ENCODE measurements at regions not wholly inside any gene's neighbourhood (a gene's known extent, or its start where the extent isn't known, plus 50 kb on each side); places are given as distances from the start of the nearest gene placed in this dataset.

- Mint-ChIP-seq H3K4me3 (no peak overlapping the region), H3K36me3 (ENCODE audit: insufficient read depth in 2 of 2) (no peaks in the 10 kb centered on the region), H3K27ac (no peak overlapping the region), H3K9me3 (no peaks in the 10 kb centered on the region), H3K4me1 (ENCODE audit: low read depth) (no peaks in the 10 kb centered on the region), H3K27me3 (ENCODE audit: low read depth) (no peaks in the 10 kb centered on the region)
- ATAC-seq (replicated peaks in 1 of 2) (no peak), DNase-seq (no peak)
Observed at GRCh38 chr4:124905441-124905840, 192.9 kb upstream of the ANKRD50 start.

- Mint-ChIP-seq H3K9me3 (no peaks in the 10 kb centered on the region), H3K27ac (no peak overlapping the region), H3K27me3 (ENCODE audit: low read depth) (no peaks in the 10 kb centered on the region), H3K4me1 (ENCODE audit: low read depth) (no peaks in the 10 kb centered on the region), H3K4me3 (no peak overlapping the region), H3K36me3 (ENCODE audit: insufficient read depth in 2 of 2) (no peaks in the 10 kb centered on the region)
- ATAC-seq (replicated peaks in 1 of 2), result no peak
- DNase-seq, result no peak
Observed at GRCh38 chr4:124904723-124905388, 192.3 kb upstream of the ANKRD50 start.

GRCh38 chr4:124903995-124904722 is 191.6 kb upstream of the ANKRD50 start:
- no peak overlapping the region for H3K27ac Mint-ChIP-seq
- H3K4me3 Mint-ChIP-seq, result no peak overlapping the region
- H3K36me3 Mint-ChIP-seq (ENCODE audit: insufficient read depth in 2 of 2), result no peaks in the 10 kb centered on the region
- no peaks in the 10 kb centered on the region for H3K9me3 Mint-ChIP-seq
- no peaks in the 10 kb centered on the region for H3K4me1 Mint-ChIP-seq (ENCODE audit: low read depth)
- H3K27me3 Mint-ChIP-seq (ENCODE audit: low read depth), result no peaks in the 10 kb centered on the region
- ATAC-seq (replicated peaks in 1 of 2) (no peak), DNase-seq (no peak)

GRCh38 chr4:124902001-124902515 is 189.5 kb upstream of the ANKRD50 start:
- Mint-ChIP-seq H3K9me3 (peaks cover 2 to 4% of the 10 kb centered on the region in 2 donors), H3K4me3 (no peak overlapping the region), H3K27ac (no peak overlapping the region), H3K27me3 (ENCODE audit: low read depth) (no peaks in the 10 kb centered on the region), H3K36me3 (ENCODE audit: insufficient read depth in 2 of 2) (no peaks in the 10 kb centered on the region), H3K4me1 (ENCODE audit: low read depth) (no peaks in the 10 kb centered on the region)
- no peak for DNase-seq
- no peak for ATAC-seq (replicated peaks in 1 of 2)

DNA sequence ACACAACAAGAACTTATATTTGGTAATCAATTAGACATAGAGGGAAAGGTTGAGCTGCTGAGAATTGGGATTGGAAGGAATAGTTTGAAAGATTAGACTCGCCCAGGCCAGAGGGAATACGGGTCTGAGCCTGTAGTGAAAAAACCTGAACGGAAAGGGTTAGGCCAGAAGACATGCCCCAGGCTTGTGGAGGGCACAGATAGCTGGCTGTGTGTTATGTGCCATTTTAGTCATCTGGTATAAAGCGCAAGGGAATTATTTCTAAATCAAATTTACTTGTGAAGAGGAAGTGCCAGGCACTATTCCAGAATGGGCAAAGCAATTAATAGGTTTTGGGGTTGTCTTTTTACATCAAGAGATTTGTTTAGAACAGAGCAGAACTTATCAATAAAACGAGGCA is 187.5 kb upstream of the ANKRD50 start:
- Mint-ChIP-seq H3K4me1 (ENCODE audit: low read depth) (no peaks in the 10 kb centered on the region), H3K27ac (no peak overlapping the region), H3K27me3 (ENCODE audit: low read depth) (no peaks in the 10 kb centered on the region), H3K4me3 (no peak overlapping the region), H3K36me3 (ENCODE audit: insufficient read depth in 2 of 2) (no peaks in the 10 kb centered on the region), H3K9me3 (peaks cover 2 to 6% of the 10 kb centered on the region in 2 donors)
- DNase-seq, result no peak
- no peak for ATAC-seq (replicated peaks in 1 of 2)

- Mint-ChIP-seq H3K27me3 (ENCODE audit: low read depth) (no peaks in the 10 kb centered on the region), H3K36me3 (ENCODE audit: insufficient read depth in 2 of 2) (no peaks in the 10 kb centered on the region), H3K4me1 (ENCODE audit: low read depth) (no peaks in the 10 kb centered on the region), H3K9me3 (peaks cover 3% of the 10 kb centered on the region in 2 donors), H3K4me3 (no peak overlapping the region), H3K27ac (no peak overlapping the region)
- no peak for DNase-seq
- no peak for ATAC-seq (replicated peaks in 1 of 2)
Observed at GRCh38 chr4:124890522-124890921, 178.0 kb upstream of the ANKRD50 start.

- Mint-ChIP-seq H3K4me1 (ENCODE audit: low read depth) (no peaks in the 10 kb centered on the region), H3K9me3 (peaks cover 2 to 3% of the 10 kb centered on the region in 2 donors), H3K27me3 (ENCODE audit: low read depth) (no peaks in the 10 kb centered on the region)
Observed at GRCh38 chr4:124887739-124888138, 175.2 kb upstream of the ANKRD50 start.

DNA sequence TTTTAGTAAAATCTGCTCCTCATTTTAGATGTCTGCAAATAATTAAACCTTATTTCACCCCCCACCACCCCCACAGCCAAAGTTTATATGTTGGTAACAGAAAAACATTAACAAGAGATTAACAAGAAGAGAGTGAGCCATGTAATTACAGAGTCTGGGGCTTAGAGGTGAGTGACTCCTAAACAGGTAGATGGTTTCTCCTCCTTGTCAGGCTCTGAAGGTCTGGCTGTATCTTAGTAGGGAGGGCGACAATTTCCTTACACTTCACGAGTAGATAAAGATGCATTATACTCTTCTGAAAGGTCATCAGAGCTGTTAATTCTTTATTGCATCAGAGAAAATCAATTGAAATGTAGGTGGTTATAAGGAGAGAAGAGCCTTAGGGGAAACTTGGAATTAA is 171.8 kb upstream of the ANKRD50 start:
- no peak for ATAC-seq (replicated peaks in 1 of 2)
- Mint-ChIP-seq H3K9me3 (peaks cover 0 to 1% of the 10 kb centered on the region in 2 donors), H3K4me3 (no peak overlapping the region), H3K27me3 (ENCODE audit: low read depth) (no peaks in the 10 kb centered on the region), H3K4me1 (ENCODE audit: low read depth) (no peaks in the 10 kb centered on the region), H3K36me3 (ENCODE audit: insufficient read depth in 2 of 2) (no peaks in the 10 kb centered on the region), H3K27ac (no peak overlapping the region)
- DNase-seq, result no peak

More at GRCh38 chr4:124887739-124888138, 175.2 kb upstream of the ANKRD50 start:
- DNase-seq (no peak), ATAC-seq (replicated peaks in 1 of 2) (no peak)
- H3K4me3 Mint-ChIP-seq, result no peak overlapping the region
- no peak overlapping the region for H3K27ac Mint-ChIP-seq
- no peaks in the 10 kb centered on the region for H3K36me3 Mint-ChIP-seq (ENCODE audit: insufficient read depth in 2 of 2)

DNA sequence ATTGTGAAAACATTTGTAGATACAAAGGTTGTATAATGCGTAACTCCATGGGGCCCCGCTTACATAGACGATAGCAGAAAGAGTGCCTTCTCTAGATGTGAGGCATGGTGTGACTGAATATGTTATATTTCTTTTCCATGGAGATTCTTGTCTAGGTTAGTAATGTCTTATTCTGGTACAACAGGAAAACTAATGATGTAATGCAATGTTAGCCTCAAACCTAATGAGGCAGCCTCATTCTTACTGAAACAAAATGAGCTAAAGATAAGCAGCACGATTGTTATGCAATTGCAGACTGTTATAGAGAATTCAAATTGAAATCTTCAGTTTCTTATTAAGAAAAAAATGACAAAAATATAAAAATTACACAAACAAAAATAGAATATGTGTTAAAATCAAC is 171.1 kb upstream of the ANKRD50 start:
- Mint-ChIP-seq H3K4me3 (no peak overlapping the region), H3K9me3 (peaks cover 0 to 1% of the 10 kb centered on the region in 2 donors)

GRCh38 chr4:124879195-124879594 is 166.7 kb upstream of the ANKRD50 start:
- Mint-ChIP-seq H3K4me3 (no peak overlapping the region), H3K4me1 (ENCODE audit: low read depth) (no peaks in the 10 kb centered on the region), H3K9me3 (peaks cover 6 to 11% of the 10 kb centered on the region in 2 donors), H3K36me3 (ENCODE audit: insufficient read depth in 2 of 2) (peaks cover 2 to 3% of the 10 kb centered on the region in 2 donors), H3K27me3 (ENCODE audit: low read depth) (no peaks in the 10 kb centered on the region), H3K27ac (no peak overlapping the region)
- no peak for ATAC-seq (replicated peaks in 1 of 2)
- DNase-seq, result no peak

More for the DNA sequence above, 171.1 kb upstream of the ANKRD50 start:
- Mint-ChIP-seq H3K36me3 (ENCODE audit: insufficient read depth in 2 of 2) (no peaks in the 10 kb centered on the region), H3K27ac (no peak overlapping the region), H3K4me1 (ENCODE audit: low read depth) (no peaks in the 10 kb centered on the region), H3K27me3 (ENCODE audit: low read depth) (no peaks in the 10 kb centered on the region)
- ATAC-seq (replicated peaks in 1 of 2) (no peak), DNase-seq (no peak)

- no peaks in the 10 kb centered on the region for H3K27me3 Mint-ChIP-seq (ENCODE audit: low read depth)
- H3K9me3 Mint-ChIP-seq, result peaks cover 5 to 11% of the 10 kb centered on the region in 2 donors
- no peaks in the 10 kb centered on the region for H3K4me1 Mint-ChIP-seq (ENCODE audit: low read depth)
- ATAC-seq (replicated peaks in 1 of 2) (no peak), DNase-seq (no peak)
- H3K27ac Mint-ChIP-seq, result no peak overlapping the region
- H3K36me3 Mint-ChIP-seq (ENCODE audit: insufficient read depth in 2 of 2), result peaks cover 2 to 3% of the 10 kb centered on the region in 2 donors
- H3K4me3 Mint-ChIP-seq, result no peak overlapping the region
Observed at GRCh38 chr4:124874172-124874450, 161.6 kb upstream of the ANKRD50 start.

DNA sequence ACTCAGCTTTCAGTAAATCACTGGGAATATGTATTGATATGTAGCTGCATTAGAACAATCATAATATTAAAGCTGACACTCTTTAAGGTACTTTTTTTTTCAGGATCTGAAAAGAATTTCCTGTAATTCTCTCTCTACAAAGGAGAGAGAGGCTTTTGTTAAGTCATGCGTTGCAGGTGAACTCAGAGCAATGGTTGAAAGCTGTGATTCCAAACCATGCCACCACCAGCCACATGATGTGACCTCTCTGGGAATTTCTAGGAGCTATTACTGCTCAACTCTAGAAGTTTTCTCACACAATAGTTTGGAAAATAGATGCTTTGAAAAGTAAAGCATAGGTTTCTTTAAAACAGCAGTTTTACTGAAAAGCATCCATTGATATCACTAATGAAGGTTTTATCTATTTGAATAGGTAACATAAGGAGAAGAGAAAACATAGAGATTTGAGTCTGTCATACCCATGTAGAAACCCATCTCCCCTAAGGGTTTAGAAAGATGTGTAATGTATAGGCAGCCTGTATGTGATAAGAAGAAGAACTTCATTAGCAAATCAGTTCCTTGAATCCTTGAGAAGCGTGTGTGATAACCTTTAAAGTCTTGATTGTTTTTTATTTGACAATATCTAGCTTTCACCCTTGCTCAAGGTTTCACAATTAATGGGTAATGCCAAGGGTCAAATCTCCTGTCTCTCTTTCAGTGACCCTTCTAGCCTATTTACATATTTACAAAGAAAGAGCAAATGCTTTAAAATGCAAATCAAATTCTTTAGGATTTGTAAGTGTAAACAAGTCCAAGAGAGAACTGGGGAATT is 161.0 kb upstream of the ANKRD50 start:
- H3K4me1 Mint-ChIP-seq (ENCODE audit: low read depth), result no peaks in the 10 kb centered on the region
- H3K4me3 Mint-ChIP-seq, result no peak overlapping the region
- H3K9me3 Mint-ChIP-seq, result peaks cover 5 to 11% of the 10 kb centered on the region in 2 donors
- H3K27ac Mint-ChIP-seq, result no peak overlapping the region
- peaks cover 2 to 3% of the 10 kb centered on the region in 2 donors for H3K36me3 Mint-ChIP-seq (ENCODE audit: insufficient read depth in 2 of 2)
- DNase-seq (no peak), ATAC-seq (replicated peaks in 1 of 2) (no peak)
- H3K27me3 Mint-ChIP-seq (ENCODE audit: low read depth), result no peaks in the 10 kb centered on the region

DNA sequence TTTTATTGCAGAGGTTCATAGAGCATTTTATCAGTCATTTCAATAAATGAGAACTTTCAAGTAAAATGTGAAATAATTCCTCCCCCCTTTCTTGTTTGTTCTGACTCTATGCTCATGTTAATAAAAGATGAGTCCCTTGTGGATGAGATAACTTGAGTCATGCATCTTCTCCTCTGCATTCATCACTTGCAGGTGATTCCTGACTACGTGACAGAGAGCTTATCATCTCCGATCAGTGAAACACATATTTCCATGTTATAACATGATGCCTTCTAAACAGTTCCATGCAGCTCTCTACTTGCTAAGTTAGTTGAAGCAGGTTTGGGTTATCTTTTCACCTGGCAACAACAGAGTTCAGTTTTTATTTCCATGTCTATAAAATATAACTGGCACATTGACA is 160.1 kb upstream of the ANKRD50 start:
- DNase-seq (no peak), ATAC-seq (replicated peaks in 1 of 2) (no peak)
- Mint-ChIP-seq H3K4me1 (ENCODE audit: low read depth) (no peaks in the 10 kb centered on the region), H3K4me3 (no peak overlapping the region), H3K36me3 (ENCODE audit: insufficient read depth in 2 of 2) (peaks cover 2 to 3% of the 10 kb centered on the region in 2 donors), H3K27me3 (ENCODE audit: low read depth) (no peaks in the 10 kb centered on the region), H3K27ac (no peak overlapping the region), H3K9me3 (peaks cover 5 to 11% of the 10 kb centered on the region in 2 donors)
